HFFc6 (cell line): ENCODE measurements at regions not wholly inside any gene's neighbourhood (a gene's known extent, or its start where the extent isn't known, plus 50 kb on each side); places are given as distances from the start of the nearest gene placed in this dataset.

ENCODE experiments used
- DNase-seq: peaks from one replicate; pipeline ENCODE4 v3.0.0-alpha.2; 2018
- H3K27ac Mint-ChIP-seq: 2 replicates; pipeline ENCODE4 v1.8.0; 2020; ENCODE audit warnings: mild to moderate bottlenecking, mixed read lengths
- H3K27me3 Mint-ChIP-seq: 2 replicates; pipeline ENCODE4 v1.8.0; 2021; ENCODE audit warnings: mild to moderate bottlenecking, moderate library complexity, mixed read lengths; ENCODE audit not compliant: insufficient read depth
- H3K36me3 Mint-ChIP-seq: 2 replicates; pipeline ENCODE4 v1.8.0; 2021; ENCODE audit warnings: low read depth, mixed read lengths
- H3K4me1 Mint-ChIP-seq: 2 replicates; pipeline ENCODE4 v1.8.0; 2020; ENCODE audit warnings: low read depth, mixed read lengths
- H3K4me3 Mint-ChIP-seq: 2 replicates; pipeline ENCODE4 v1.8.0; 2020; ENCODE audit warnings: mild to moderate bottlenecking, moderate library complexity, mixed read lengths
- H3K9me3 Mint-ChIP-seq: 2 replicates; pipeline ENCODE4 v1.8.0; 2020; ENCODE audit warnings: mild to moderate bottlenecking, mixed read lengths
- CTCF ChIP-seq: fragments of 200-600 bp; sonication (generic); IDR thresholded peaks from 2 replicates; pipeline ENCODE4 v1.5.0; 2021; ENCODE audit warnings: antibody characterized with exemption, mild to moderate bottlenecking

- Mint-ChIP-seq H3K4me3 (no peak overlapping the region), H3K4me1 (no peaks in the 10 kb centered on the region), H3K27ac (no peak overlapping the region), H3K9me3 (no peaks in the 10 kb centered on the region), H3K36me3 (no peaks in the 10 kb centered on the region), H3K27me3 (peaks cover 6% of the 10 kb centered on the region)
- no peak for DNase-seq
- TF ChIP-seq CTCF, result no peak
Observed at GRCh38 chr7:18189500-18190126, 162.0 kb upstream of the PRPS1L1 start.

DNA sequence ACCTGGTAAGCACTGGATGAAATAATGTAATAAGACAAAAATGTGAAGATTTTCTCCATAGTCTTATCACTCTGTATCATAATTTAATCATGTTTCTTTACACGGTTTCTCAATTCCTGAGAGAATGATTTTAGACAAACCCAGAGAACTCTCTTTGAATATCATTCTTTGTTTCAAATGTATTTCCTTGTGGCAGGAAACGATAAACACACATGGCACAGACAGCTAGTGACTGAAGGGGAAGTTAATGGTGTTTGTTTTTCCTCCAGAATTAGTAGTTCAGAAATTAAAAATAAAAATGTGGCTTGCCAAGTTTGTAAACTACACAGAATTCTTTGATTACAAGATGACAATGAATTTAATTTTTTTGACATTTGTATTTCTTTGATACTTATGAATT, 163.7 kb upstream of the PRPS1L1 start:
- H3K9me3 Mint-ChIP-seq, result no peaks in the 10 kb centered on the region
- H3K4me1 Mint-ChIP-seq, result no peaks in the 10 kb centered on the region
- H3K27me3 Mint-ChIP-seq, result peaks cover 6% of the 10 kb centered on the region
- no peak overlapping the region for H3K4me3 Mint-ChIP-seq
- DNase-seq, result no peak
- no peak overlapping the region for H3K27ac Mint-ChIP-seq
- no peaks in the 10 kb centered on the region for H3K36me3 Mint-ChIP-seq
- no peak for TF ChIP-seq CTCF

- H3K27ac Mint-ChIP-seq, result no peak overlapping the region
- TF ChIP-seq CTCF, result no peak
- DNase-seq, result no peak
- H3K36me3 Mint-ChIP-seq, result no peaks in the 10 kb centered on the region
- H3K9me3 Mint-ChIP-seq, result no peaks in the 10 kb centered on the region
- peaks cover 6% of the 10 kb centered on the region for H3K27me3 Mint-ChIP-seq
- no peak overlapping the region for H3K4me3 Mint-ChIP-seq
- H3K4me1 Mint-ChIP-seq, result no peaks in the 10 kb centered on the region
Observed at GRCh38 chr7:18191862-18192625, 164.4 kb upstream of the PRPS1L1 start.

- Mint-ChIP-seq H3K36me3 (no peaks in the 10 kb centered on the region), H3K27me3 (peaks cover 4% of the 10 kb centered on the region; the same call in 1 of the 2 replicates), H3K4me1 (no peaks in the 10 kb centered on the region), H3K27ac (no peak overlapping the region), H3K9me3 (no peaks in the 10 kb centered on the region), H3K4me3 (no peak overlapping the region)
- no peak for DNase-seq
- no peak for TF ChIP-seq CTCF
Observed at GRCh38 chr7:18194616-18195015, 167.0 kb upstream of the PRPS1L1 start.

DNA sequence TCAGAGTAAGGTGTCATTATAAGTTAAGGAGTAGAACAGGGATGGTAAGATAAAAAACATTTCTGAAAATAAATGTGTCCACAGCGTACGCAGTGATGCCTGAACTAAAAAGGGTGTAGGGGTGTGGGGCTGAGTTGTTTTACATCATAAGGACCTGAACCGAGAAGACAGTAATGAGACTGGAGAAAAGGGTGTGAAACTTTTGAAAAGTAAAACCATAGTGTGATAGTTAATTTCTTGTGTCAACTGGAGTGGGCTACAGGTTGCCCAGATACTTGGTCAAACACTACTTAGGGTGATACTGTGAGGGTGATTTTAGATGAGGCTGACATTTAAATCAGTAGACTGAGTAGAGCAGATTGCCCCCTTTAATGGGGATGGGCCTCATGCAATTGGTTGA, 169.0 kb upstream of the PRPS1L1 start:
- Mint-ChIP-seq H3K9me3 (no peaks in the 10 kb centered on the region), H3K36me3 (no peaks in the 10 kb centered on the region), H3K4me3 (no peak overlapping the region), H3K4me1 (no peaks in the 10 kb centered on the region), H3K27me3 (peaks cover 4% of the 10 kb centered on the region; the same call in 1 of the 2 replicates), H3K27ac (no peak overlapping the region)
- no peak for TF ChIP-seq CTCF
- DNase-seq, result no peak
